ENCODE measurements at regions not wholly inside any gene's neighbourhood (a gene's known extent, or its start where the extent isn't known, plus 50 kb on each side); places are given as distances from the start of the nearest gene placed in this dataset.

- Histone ChIP-seq H3K27ac (no peak overlapping the region), H3K4me1 (no peaks in the 10 kb centered on the region), H3K27me3 (no peaks in the 10 kb centered on the region), H3K9me3 (no peaks in the 10 kb centered on the region), H3K36me3 (no peaks in the 10 kb centered on the region), H3K4me3 (no peak overlapping the region)
- DNase-seq (ENCODE audit: low spot score in 2 of 2), result no peak
- intact Hi-C loops (cut with DNase I), result no loop called here
- TF ChIP-seq CTCF (IDR thresholded peaks at IDR 0.05), result no peak
Measured at GRCh38 chr4:23483320-23483960, 406.4 kb downstream of the PPARGC1A start.

GRCh38 chr4:23481566-23481965 lies 408.3 kb downstream of the PPARGC1A start:
- no peaks in the 10 kb centered on the region for H3K4me1 ChIP-seq
- intact Hi-C loops (cut with DNase I), result no loop called here
- DNase-seq (ENCODE audit: low spot score in 2 of 2), result no peak
- H3K36me3 ChIP-seq, result no peaks in the 10 kb centered on the region
- H3K9me3 ChIP-seq, result no peaks in the 10 kb centered on the region
- TF ChIP-seq CTCF (IDR thresholded peaks at IDR 0.05), result no peak
- H3K27ac ChIP-seq, result no peak overlapping the region
- no peaks in the 10 kb centered on the region for H3K27me3 ChIP-seq
- H3K4me3 ChIP-seq, result no peak overlapping the region

GRCh38 chr4:23477905-23478304 lies 411.9 kb downstream of the PPARGC1A start:
- Histone ChIP-seq H3K36me3 (no peaks in the 10 kb centered on the region), H3K27ac (no peak overlapping the region), H3K9me3 (no peaks in the 10 kb centered on the region), H3K4me1 (no peaks in the 10 kb centered on the region), H3K27me3 (no peaks in the 10 kb centered on the region), H3K4me3 (no peak overlapping the region)
- no peak for TF ChIP-seq CTCF (IDR thresholded peaks at IDR 0.05)
- no peak for DNase-seq (ENCODE audit: low spot score in 2 of 2)
- intact Hi-C loops (cut with DNase I), result no loop called here

- intact Hi-C loops (cut with DNase I), result no loop called here
- Histone ChIP-seq H3K27me3 (no peaks in the 10 kb centered on the region), H3K36me3 (no peaks in the 10 kb centered on the region), H3K4me1 (no peaks in the 10 kb centered on the region), H3K9me3 (no peaks in the 10 kb centered on the region), H3K4me3 (no peak overlapping the region), H3K27ac (no peak overlapping the region)
- no peak for TF ChIP-seq CTCF (IDR thresholded peaks at IDR 0.05)
- no peak for DNase-seq (ENCODE audit: low spot score in 2 of 2)
Measured at GRCh38 chr4:23476515-23477090, 413.2 kb downstream of the PPARGC1A start.

- Histone ChIP-seq H3K27ac (no peak overlapping the region), H3K4me1 (no peaks in the 10 kb centered on the region), H3K36me3 (no peaks in the 10 kb centered on the region), H3K27me3 (no peaks in the 10 kb centered on the region), H3K9me3 (peaks cover 1 to 3% of the 10 kb centered on the region in 2 donors), H3K4me3 (no peak overlapping the region)
- no peak for DNase-seq (ENCODE audit: low spot score in 2 of 2)
- TF ChIP-seq CTCF (IDR thresholded peaks at IDR 0.05), result no peak
- intact Hi-C loops (cut with DNase I), result no loop called here
Measured at GRCh38 chr4:23463071-23463470, 426.8 kb downstream of the PPARGC1A start.
